Upper lobe of left lung (tissue), 6 donors: ENCODE measurements at regions not wholly inside any gene's neighbourhood (a gene's known extent, or its start where the extent isn't known, plus 50 kb on each side); places are given as distances from the start of the nearest gene placed in this dataset.

ENCODE experiments used
- ATAC-seq, 2 donors: fragments of 200-7000 bp; cut with Tn5 transposase; one replicate each; pipeline ENCODE4 v1.9.1; 2022; ENCODE audit warnings: mild to moderate bottlenecking in 2 of 2, moderate library complexity in 2 of 2; ENCODE audit not compliant: low FRiP score in 2 of 2
- DNase-seq, 2 donors: peaks; one replicate each; pipeline ENCODE4 v3.0.0-alpha.2; 2019 to 2020
- H3K27ac ChIP-seq, 4 donors: fragments of 200-600 bp; sonication (generic); one replicate each; pipeline ENCODE4 v1.5.1; 2016 to 2019
- H3K27me3 ChIP-seq, 4 donors: fragments of 200-600 bp; sonication (generic); one replicate each; pipeline ENCODE4 v1.5.1; 2017 to 2019
- H3K36me3 ChIP-seq, 4 donors: fragments of 200-600 bp; sonication (generic); one replicate each; pipeline ENCODE4 v1.5.1; 2016 to 2019
- H3K4me1 ChIP-seq, 4 donors: fragments of 200-600 bp; sonication (generic); one replicate each; pipeline ENCODE4 v1.5.1; 2018 to 2019
- H3K4me3 ChIP-seq, 4 donors: fragments of 200-600 bp; sonication (generic); one replicate each; pipeline ENCODE4 v1.5.1; 2017 to 2019; ENCODE audit warnings: mild to moderate bottlenecking in 2 of 4, moderate library complexity in 1 of 4
- H3K9me3 ChIP-seq, 4 donors: fragments of 200-600 bp; sonication (generic); one replicate each; pipeline ENCODE4 v1.5.1; 2018 to 2019
- CTCF ChIP-seq, 6 experiments: fragments of 450-650 bp in 4 of 6; fragments of 200-600 bp in 2 of 6; sonication (generic) in 2 of 6; IDR thresholded peaks; one replicate each; pipeline ENCODE4 v1.5.1; 2016 to 2019; ENCODE audit warnings: antibody characterized with exemption in 6 of 6
- EP300 ChIP-seq, 4 donors: sonication (generic); formaldehyde crosslinking; IDR thresholded peaks; one replicate each; pipeline ENCODE4 v1.5.1; 2017; ENCODE audit warnings: antibody characterized with exemption in 4 of 4, control low read depth in 2 of 4
- POLR2A ChIP-seq, 4 donors: fragments of 450-650 bp; IDR thresholded peaks; one replicate each; pipeline ENCODE4 v1.5.1; 2016 to 2017; ENCODE audit warnings: antibody characterized with exemption in 4 of 4, mild to moderate bottlenecking in 2 of 4
- POLR2AphosphoS5 ChIP-seq, 2 donors: sonication (generic); formaldehyde crosslinking; IDR thresholded peaks; one replicate each; pipeline ENCODE4 v1.5.1; 2017; ENCODE audit warnings: antibody characterized with exemption in 2 of 2
- WGBS, 2 donors: methylation state at CpG; one replicate each; pipeline ENCODE4 v1.1.5; 2017 to 2018; 5-methylcytosine and 5-hydroxymethylcytosine counted together
- donor health status: DM: no; HTN: no; CAD: no; lungs with moderate emphysema.
- donor health status: DM: no; HTN: yes; CAD: no; lungs with severe emphysema.

DNA sequence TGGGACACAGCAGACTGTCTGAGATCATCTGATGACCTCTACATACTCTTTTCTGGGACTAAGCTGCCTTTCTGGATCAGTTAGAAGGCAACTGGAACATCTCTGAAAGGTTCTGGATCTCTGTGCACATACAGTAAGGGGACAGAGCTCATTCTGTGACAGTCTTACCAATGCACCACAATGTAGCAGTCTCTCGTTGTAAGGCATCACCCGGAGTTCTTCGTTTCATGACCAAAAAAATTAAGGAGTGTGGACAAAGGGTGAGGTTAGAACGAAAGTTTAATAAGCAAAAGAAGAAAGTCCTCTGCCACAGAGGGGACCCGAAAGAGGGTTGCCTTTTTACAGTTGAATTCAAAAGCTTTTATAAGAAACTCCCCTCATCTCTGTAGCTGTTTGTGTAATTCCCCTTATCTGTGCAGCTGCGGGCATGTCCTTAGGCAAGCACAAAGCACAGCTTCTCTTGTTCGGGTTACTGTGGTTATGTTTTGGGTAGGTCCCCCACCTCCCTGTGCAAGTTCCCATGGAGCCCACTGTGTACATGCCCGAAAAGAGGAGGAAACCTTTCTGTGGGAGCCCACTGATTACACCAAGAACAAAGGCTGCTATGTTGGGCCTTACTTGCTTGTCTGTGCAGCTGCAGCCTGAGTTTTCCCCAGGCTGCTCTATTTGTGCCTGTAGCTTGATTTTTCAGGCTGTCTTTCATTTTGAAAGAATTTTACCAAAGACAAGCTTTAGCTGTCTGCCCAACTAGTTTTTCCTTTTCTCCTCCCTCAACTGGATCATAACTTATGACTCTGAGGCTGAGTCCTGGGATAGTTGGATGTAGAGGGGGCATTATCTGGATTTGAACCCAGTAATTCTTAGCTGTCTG, 53.1 kb upstream of the CACNA1E start:
- H3K27ac ChIP-seq = no peak overlapping the region
- H3K27me3 ChIP-seq = no peaks in the 10 kb centered on the region
- no peak overlapping the region for H3K4me3 ChIP-seq
- no peaks in the 10 kb centered on the region for H3K4me1 ChIP-seq
- TF ChIP-seq POLR2A (IDR thresholded peaks at IDR 0.05) (no peak), POLR2AphosphoS5 (IDR thresholded peaks at IDR 0.05) (no peak), EP300 (IDR thresholded peaks at IDR 0.05) (no peak), CTCF (IDR thresholded peaks at IDR 0.05) (no peak)
- WGBS, 2 donors = 70 to 77% methylated on average over 8 of the region's 8 CpGs
- no peak for DNase-seq
- H3K9me3 ChIP-seq = no peaks in the 10 kb centered on the region
- H3K36me3 ChIP-seq = no peaks in the 10 kb centered on the region
- ATAC-seq = no peak
